RWPE2 (cell line): ENCODE measurements at regions not wholly inside any gene's neighbourhood (a gene's known extent, or its start where the extent isn't known, plus 50 kb on each side); places are given as distances from the start of the nearest gene placed in this dataset.
A peak's percentile ranks its signal among the peaks of the same experiment; 100 is the strongest.

Experiments used
- ATAC-seq: fragments of 200-7000 bp; cut with Tn5 transposase; 3 replicates; pipeline ENCODE4 v1.9.1; 2021; ENCODE audit warnings: low read depth
- DNase-seq: peaks from one replicate; pipeline ENCODE4 v3.0.0-alpha.2; 2020; ENCODE audit warnings: low spot score
- H3K27ac ChIP-seq: fragments of 450-650 bp; 2 replicates; pipeline ENCODE4 v1.5.1; 2017; ENCODE audit warnings: mild to moderate bottlenecking; ENCODE audit not compliant: poor library complexity, severe bottlenecking
- H3K27me3 ChIP-seq: fragments of 250-450 bp; sonication (Bioruptor Pico); 2 replicates; pipeline ENCODE4 v1.5.1; 2021; ENCODE audit warnings: mild to moderate bottlenecking, moderate library complexity; ENCODE audit not compliant: insufficient read depth, poor library complexity, severe bottlenecking
- H3K36me3 ChIP-seq: fragments of 250-450 bp; sonication (Bioruptor Pico); 2 replicates; pipeline ENCODE4 v1.5.1; 2020; ENCODE audit warnings: low read depth, mild to moderate bottlenecking, moderate library complexity
- H3K4me1 ChIP-seq: fragments of 250-450 bp; sonication (Bioruptor Pico); 2 replicates; pipeline ENCODE4 v1.5.1; 2021; ENCODE audit warnings: mild to moderate bottlenecking, moderate library complexity; ENCODE audit not compliant: insufficient read depth, poor library complexity, severe bottlenecking
- H3K4me3 ChIP-seq: fragments of 250-450 bp; sonication (Bioruptor Pico); 2 replicates; pipeline ENCODE4 v1.5.1; 2021; ENCODE audit warnings: mild to moderate bottlenecking, moderate library complexity; ENCODE audit not compliant: severe bottlenecking
- H3K9me3 ChIP-seq: fragments of 250-450 bp; sonication (Bioruptor Pico); 2 replicates; pipeline ENCODE4 v1.5.1; 2021; ENCODE audit warnings: mild to moderate bottlenecking, moderate library complexity; ENCODE audit not compliant: severe bottlenecking
- TF ChIP-seq, protein P1 (sequence below): fragments of 450-650 bp; IDR thresholded peaks from one replicate; pipeline ENCODE4 v1.5.1; 2017; ENCODE audit warnings: mild to moderate bottlenecking, moderate library complexity; ENCODE audit not compliant: poor library complexity, severe bottlenecking

DNA sequence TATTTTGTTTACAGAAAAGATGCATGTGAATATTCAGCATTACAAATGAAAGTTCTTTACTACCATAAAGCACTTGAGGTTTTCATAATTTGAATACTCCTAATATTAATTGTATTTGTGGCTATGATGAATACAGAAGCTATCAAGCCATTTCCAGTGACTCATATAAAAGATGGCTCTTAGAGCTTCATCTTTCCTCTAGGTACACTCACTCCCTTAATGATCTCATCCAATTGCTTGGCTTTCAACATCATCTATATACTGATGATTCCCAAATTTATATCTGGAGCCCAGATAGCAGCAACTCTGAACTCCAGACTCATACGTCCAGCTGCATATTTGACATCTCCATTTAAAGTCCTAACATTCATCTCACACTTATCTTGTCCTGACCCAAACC is 183.4 kb upstream of the FAM241A start:
- no peaks in the 10 kb centered on the region for H3K4me1 ChIP-seq
- no peak for DNase-seq
- H3K4me3 ChIP-seq: no peak overlapping the region
- TF ChIP-seq, protein P1, sequence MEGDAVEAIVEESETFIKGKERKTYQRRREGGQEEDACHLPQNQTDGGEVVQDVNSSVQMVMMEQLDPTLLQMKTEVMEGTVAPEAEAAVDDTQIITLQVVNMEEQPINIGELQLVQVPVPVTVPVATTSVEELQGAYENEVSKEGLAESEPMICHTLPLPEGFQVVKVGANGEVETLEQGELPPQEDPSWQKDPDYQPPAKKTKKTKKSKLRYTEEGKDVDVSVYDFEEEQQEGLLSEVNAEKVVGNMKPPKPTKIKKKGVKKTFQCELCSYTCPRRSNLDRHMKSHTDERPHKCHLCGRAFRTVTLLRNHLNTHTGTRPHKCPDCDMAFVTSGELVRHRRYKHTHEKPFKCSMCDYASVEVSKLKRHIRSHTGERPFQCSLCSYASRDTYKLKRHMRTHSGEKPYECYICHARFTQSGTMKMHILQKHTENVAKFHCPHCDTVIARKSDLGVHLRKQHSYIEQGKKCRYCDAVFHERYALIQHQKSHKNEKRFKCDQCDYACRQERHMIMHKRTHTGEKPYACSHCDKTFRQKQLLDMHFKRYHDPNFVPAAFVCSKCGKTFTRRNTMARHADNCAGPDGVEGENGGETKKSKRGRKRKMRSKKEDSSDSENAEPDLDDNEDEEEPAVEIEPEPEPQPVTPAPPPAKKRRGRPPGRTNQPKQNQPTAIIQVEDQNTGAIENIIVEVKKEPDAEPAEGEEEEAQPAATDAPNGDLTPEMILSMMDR: no peak
- H3K9me3 ChIP-seq: no peaks in the 10 kb centered on the region
- H3K27ac ChIP-seq: no peak overlapping the region
- ATAC-seq: 0 out of 3 replicates have a peak, but pooled peaks have one; percentile 25
- H3K27me3 ChIP-seq: no peaks in the 10 kb centered on the region
- no peaks in the 10 kb centered on the region for H3K36me3 ChIP-seq

DNA sequence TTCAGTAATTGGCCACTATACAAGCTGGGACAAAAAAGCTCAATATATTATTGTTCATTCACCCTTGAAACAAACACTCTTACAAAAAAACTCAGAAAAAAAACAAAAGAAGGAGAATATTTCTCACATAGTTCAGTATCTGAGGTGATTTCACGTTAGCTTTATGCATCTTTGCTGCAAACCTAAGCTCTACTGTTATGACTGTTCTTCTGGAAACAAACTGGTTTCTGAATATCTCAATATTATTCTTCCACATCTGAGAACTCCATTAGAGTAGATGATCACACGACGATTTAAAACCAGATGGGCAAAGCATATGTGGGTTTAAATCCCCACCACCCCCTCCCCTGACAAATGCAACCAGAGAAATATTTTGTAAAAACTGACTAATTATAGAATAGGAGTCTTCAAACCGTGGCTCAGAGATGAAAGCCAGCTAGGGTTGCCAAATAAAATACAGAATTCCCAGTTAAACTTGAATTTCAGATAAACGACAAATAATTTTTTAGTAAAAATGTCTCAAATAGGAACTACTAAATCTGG is 182.0 kb upstream of the FAM241A start:
- H3K36me3 ChIP-seq: no peaks in the 10 kb centered on the region
- no peaks in the 10 kb centered on the region for H3K27me3 ChIP-seq
- no peaks in the 10 kb centered on the region for H3K4me1 ChIP-seq
- no peak overlapping the region for H3K27ac ChIP-seq
- DNase-seq (no peak), ATAC-seq (no peak)
- no peaks in the 10 kb centered on the region for H3K9me3 ChIP-seq
- TF ChIP-seq, protein P1: no peak
- H3K4me3 ChIP-seq: no peak overlapping the region

DNA sequence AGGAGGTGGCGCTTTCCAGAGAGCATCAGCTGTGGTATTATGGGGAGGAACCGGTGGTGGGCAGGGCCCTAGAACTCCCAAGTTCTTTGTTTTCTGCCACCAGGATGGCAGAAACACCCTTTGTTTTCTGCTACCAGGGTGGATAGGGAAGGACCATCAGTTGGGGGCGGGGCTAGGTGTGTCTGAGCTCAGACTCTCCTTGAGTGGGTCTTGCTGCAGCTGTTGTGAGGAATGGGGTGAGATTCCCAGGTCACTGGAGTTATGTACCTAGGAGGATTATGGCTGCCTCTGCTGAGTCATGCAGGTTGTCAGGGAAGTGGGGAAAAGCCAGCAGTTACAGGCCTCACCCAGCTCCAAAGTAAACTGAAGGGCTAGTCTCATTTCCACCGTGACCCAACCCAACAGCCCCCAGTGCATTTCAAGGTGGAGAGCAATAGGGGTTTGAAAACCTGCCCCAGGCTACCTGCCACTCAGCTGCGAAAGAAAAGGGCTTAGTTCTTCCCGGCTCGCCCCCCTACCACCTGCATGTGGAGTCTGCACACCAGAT is 167.8 kb upstream of the FAM241A start:
- H3K36me3 ChIP-seq: no peaks in the 10 kb centered on the region
- H3K9me3 ChIP-seq: no peaks in the 10 kb centered on the region
- H3K27ac ChIP-seq: no peak overlapping the region
- H3K4me1 ChIP-seq: no peaks in the 10 kb centered on the region
- no peak overlapping the region for H3K4me3 ChIP-seq
- DNase-seq (no peak), ATAC-seq (no peak)
- TF ChIP-seq, protein P1: no peak
- H3K27me3 ChIP-seq: no peaks in the 10 kb centered on the region

DNA sequence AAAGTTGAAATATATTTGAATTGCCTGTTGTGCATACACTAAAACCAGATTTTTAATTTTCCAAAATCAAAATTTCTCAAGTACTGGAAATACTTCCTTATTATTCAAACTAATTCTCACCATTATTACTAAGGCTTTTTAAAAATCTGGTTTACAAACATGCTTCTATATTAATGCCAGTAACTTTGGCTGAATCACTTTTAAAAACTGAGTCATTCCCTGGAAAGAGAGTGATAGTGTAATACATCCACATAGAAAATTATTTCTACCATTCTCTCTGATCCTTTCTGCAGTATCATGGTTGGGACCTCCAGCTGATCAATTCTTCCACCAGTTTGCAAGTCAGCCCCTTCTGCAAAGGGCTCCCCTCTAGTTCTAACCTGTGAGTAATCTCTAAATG is 165.3 kb upstream of the FAM241A start:
- Histone ChIP-seq H3K36me3 (no peaks in the 10 kb centered on the region), H3K4me3 (no peak overlapping the region), H3K4me1 (no peaks in the 10 kb centered on the region), H3K9me3 (no peaks in the 10 kb centered on the region), H3K27me3 (no peaks in the 10 kb centered on the region), H3K27ac (no peak overlapping the region)
- TF ChIP-seq, protein P1: no peak
- ATAC-seq (no peak), DNase-seq (no peak)

DNA sequence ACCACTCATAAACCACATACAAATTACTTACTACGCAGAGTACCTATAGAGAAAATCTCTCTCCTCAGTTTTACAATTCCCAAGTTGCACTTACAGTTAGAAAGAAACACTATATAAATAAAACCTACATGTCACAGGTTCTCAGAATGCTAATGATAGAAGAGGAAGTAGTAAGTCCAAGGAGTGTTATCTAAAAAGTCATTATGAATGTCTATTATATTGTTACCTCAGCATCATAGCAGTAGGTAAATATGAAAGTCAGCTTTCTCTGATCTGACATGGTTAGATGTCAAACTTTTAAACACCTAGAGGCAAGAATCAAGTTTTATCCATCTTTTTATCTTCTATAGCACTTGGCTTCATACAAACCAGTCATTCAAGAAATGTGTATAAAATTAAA is 163.2 kb upstream of the FAM241A start:
- TF ChIP-seq, protein P1: no peak
- no peaks in the 10 kb centered on the region for H3K36me3 ChIP-seq
- H3K4me3 ChIP-seq: no peak overlapping the region
- H3K27ac ChIP-seq: no peak overlapping the region
- H3K27me3 ChIP-seq: no peaks in the 10 kb centered on the region
- no peaks in the 10 kb centered on the region for H3K4me1 ChIP-seq
- DNase-seq (no peak), ATAC-seq (no peak)
- H3K9me3 ChIP-seq: no peaks in the 10 kb centered on the region
